KOPT-K1 (cell line): ENCODE measurements at regions not wholly inside any gene's neighbourhood (a gene's known extent, or its start where the extent isn't known, plus 50 kb on each side); places are given as distances from the start of the nearest gene placed in this dataset.

Experiments used
- H3K27ac ChIP-seq: fragments of 200-600 bp; sonication (generic); 2 replicates; pipeline ENCODE4 v1.5.1; 2016; ENCODE audit warnings: antibody characterized with exemption, mild to moderate bottlenecking, low read depth, low read length; ENCODE audit not compliant: poor library complexity, severe bottlenecking
- H3K36me3 ChIP-seq: fragments of 200-600 bp; sonication (generic); 2 replicates; pipeline ENCODE4 v1.5.1; 2017; ENCODE audit warnings: antibody characterized with exemption, mild to moderate bottlenecking, low read length, moderate library complexity; ENCODE audit not compliant: insufficient read depth
- H3K9me3 ChIP-seq: fragments of 200-600 bp; sonication (generic); 2 replicates; pipeline ENCODE4 v1.5.1; 2017; ENCODE audit warnings: antibody characterized with exemption, low read length, mild to moderate bottlenecking; ENCODE audit not compliant: insufficient read depth, poor library complexity, severe bottlenecking

DNA sequence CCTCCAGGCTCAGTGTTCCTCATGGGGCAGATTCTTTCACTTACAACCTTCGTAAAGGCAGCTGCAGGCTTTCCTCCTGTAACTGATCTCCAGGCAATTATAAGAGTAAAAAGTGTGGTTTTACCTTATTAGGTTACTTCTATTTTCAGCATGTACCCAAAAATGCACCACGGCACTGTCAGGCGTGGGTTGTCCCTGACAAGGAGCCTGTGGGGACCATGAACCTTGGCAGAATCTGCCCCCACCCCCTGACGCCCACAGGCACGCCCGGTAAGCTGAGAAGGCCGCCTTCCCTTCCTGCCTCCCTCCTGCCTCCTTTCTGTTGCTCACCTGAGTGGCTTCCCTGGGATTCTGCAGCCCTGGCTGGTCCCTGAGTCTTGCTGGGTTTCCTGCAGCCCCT, 1383.3 kb downstream of the TBC1D22A start:
- Histone ChIP-seq H3K27ac (no peak overlapping the region), H3K9me3 (peaks cover 10% of the 10 kb centered on the region), H3K36me3 (no peaks in the 10 kb centered on the region)

DNA sequence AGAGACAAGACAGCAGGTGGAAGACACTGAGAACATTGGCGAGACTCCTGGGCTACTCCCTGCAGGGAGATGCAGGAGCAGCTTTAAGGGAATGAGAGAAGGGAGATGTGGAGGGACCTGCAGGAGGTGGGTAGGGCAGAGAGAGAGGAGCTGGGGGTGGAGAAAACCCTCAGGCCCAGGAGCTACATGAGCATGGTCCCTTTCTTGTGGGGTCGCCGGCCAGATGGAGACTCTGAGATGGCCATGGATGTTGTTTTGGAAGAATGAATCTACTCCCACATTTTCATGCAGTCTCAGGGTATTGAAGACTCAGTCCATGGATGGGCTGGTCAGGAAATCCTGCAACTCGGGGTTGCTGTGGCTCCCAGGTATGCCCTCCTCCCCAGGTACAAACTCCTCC, 1381.9 kb downstream of the TBC1D22A start:
- H3K9me3 ChIP-seq = peaks cover 10% of the 10 kb centered on the region
- H3K36me3 ChIP-seq = no peaks in the 10 kb centered on the region

DNA sequence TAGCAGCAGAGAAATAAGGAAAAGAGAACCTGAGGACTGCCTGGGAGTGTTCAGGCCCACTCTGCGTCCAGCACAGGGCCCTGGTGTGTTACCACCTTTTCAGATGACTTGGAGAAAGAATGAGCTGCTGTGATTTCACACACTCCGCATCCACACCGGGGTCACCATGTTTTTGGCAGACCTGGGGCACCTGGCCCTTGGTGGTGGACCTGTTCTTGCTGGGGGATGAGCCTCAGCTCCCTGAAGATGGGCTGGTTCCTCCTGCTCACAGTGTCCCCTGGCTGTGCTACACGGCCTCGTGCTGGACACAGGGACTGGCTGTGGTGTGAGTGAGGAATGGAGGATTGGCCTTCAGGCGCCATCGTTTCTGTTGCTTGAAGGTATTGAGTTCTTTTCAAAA, 1381.4 kb downstream of the TBC1D22A start:
- Histone ChIP-seq H3K27ac (no peak overlapping the region), H3K36me3 (no peaks in the 10 kb centered on the region), H3K9me3 (peaks cover 10% of the 10 kb centered on the region)

More for the DNA sequence above, 1381.9 kb downstream of the TBC1D22A start:
- H3K27ac ChIP-seq = no peak overlapping the region

DNA sequence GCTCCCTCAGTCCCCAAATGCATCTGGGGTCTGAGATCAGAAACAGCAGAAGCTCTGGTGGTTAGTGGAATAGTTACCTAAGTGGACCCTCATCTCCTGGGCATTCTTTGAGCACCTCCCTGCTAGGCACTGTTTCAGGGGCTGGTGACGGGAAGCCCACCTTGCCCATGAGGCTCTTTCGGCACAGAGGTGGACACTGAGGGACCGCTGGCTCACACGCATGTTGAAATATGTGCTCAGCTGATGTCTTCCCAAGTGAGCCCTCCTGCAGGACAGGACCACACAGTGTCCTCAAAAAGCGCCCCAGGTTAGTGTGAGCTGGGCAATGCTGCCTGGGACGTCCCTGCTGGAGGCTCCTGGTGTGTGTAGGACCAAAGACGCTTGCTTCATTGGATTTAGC, 1379.9 kb downstream of the TBC1D22A start:
- H3K27ac ChIP-seq = no peak overlapping the region
- no peaks in the 10 kb centered on the region for H3K36me3 ChIP-seq
- H3K9me3 ChIP-seq = peaks cover 10% of the 10 kb centered on the region

DNA sequence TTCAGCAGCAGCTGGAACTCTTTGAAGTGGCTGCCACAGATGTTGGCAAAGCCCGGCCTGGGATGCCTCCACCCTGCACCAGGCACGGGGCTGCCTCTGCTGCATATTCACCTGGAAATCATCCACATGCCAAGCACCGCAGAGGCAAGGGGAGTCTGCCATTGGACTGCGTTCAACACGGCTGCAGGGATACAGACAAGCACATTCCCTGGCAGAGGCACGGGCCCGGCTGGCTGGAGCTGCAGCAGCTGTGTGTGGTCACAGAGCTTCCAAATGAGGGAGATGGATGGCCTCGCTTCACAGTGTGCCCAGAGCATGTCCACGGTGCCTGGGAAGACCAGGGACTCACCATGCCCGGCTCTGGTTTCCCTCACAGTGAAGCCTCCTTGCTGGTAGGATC, 1378.9 kb downstream of the TBC1D22A start:
- Histone ChIP-seq H3K9me3 (peaks cover 10% of the 10 kb centered on the region), H3K27ac (no peak overlapping the region), H3K36me3 (no peaks in the 10 kb centered on the region)

DNA sequence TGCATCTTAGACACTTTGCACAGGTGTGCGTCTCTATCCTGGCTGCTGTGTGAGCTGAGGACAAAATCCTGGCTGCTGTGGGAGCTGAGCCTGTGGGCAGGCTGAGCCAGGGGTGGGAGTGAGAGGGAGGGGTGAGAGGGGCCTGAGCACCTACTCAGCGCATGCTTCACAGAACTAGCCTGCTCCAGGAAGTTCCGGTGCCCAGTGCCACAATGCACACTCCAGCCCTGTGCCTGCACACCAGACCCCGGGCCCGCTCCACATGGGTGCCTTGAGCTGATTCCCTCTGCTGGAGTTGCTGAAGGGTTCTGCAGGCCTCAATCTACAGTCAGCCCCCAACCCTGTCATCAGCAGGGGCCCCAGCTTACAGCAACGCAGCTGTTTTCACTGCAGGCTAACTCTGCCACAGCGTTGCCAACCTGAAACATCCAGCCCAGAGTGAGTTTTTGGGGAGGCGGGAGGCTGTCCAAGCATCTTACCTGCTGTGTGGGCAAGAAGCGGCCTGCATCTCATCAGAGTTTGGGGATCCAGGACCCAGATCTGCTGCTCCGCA, 1377.9 kb downstream of the TBC1D22A start:
- Histone ChIP-seq H3K9me3 (peaks cover 10% of the 10 kb centered on the region), H3K27ac (no peak overlapping the region), H3K36me3 (no peaks in the 10 kb centered on the region)

DNA sequence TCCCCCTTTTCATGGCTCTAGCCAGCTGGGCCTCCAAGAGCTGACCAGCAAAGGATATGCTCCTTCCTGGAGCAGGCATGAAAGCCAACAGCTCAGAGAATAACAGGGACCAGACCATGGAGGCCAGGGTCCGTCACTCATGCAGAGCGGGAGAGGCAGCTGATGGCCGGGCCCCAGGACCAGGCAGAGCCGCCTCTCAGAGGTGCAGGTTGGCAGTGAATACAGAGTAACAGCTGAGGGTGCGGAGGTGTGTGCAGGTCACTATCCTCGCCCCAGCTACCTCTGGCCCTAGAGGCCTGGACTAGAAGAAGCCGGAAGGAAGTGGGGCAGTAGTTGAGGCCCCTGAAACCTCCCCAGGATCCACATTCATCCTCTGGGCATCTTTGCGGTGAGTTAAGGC, 1377.3 kb downstream of the TBC1D22A start:
- no peak overlapping the region for H3K27ac ChIP-seq
- peaks cover 10% of the 10 kb centered on the region for H3K9me3 ChIP-seq
- H3K36me3 ChIP-seq = no peaks in the 10 kb centered on the region

DNA sequence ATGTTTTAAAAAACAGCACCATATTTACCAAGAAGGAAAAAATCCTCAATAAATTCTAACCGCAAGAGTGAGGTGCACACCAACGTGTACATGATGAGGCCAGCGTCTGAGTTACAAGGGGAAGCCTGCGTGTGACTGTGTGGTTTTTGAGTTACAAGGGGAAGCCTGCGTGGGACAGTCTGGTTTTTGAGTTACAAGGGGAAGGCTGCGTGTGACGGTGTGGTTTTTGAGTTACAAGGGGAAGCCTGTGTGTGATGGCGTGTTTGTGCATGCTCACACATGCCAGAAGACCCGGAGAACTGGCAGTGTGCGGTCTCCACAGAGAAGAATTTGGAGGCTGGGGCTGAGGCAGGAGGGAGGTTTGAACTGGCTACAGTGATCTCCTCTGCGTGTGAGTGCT, 1376.4 kb downstream of the TBC1D22A start:
- H3K27ac ChIP-seq = no peak overlapping the region
- H3K9me3 ChIP-seq = peaks cover 14% of the 10 kb centered on the region
- no peaks in the 10 kb centered on the region for H3K36me3 ChIP-seq

DNA sequence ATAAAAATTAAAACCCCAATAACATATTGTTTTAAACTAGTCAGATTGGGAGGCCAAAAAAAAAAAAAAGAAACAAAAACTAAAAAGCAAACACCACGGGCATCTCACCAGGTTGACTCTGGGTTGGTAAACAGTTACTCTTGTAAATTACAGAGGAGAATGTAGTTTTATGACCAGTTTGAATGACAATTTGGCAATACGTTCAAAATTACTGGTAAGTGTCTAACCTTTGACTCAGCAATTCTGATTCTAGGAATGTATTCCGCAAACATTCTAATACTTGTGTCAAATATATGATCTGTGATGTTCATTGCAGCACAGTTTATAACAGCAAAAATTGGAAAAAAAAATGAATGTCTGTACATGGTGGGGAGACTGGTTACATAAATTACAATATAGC, 1376.0 kb downstream of the TBC1D22A start:
- no peak overlapping the region for H3K27ac ChIP-seq
- H3K36me3 ChIP-seq = no peaks in the 10 kb centered on the region
- peaks cover 11% of the 10 kb centered on the region for H3K9me3 ChIP-seq

DNA sequence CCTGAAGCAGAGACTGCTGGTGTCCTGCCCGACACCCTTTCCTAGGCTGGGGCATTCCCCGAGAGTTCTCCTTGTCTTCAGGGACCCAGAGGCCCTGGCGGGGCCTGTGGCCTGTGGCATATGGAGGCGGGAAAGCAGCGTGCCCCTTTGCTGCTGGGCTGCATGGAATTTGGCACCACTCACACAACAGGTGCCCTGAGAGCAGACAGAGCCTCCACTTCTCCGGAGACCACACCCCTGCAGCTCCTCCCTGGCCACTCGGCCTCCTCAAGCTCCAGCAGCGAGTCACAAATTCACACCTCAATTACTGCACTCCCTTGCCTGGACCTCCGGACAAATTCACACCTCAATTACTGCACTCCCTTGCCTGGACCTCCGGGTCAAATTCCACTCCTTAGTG, 1375.2 kb downstream of the TBC1D22A start:
- H3K36me3 ChIP-seq = no peaks in the 10 kb centered on the region
- H3K27ac ChIP-seq = no peak overlapping the region
- peaks cover 8% of the 10 kb centered on the region for H3K9me3 ChIP-seq

DNA sequence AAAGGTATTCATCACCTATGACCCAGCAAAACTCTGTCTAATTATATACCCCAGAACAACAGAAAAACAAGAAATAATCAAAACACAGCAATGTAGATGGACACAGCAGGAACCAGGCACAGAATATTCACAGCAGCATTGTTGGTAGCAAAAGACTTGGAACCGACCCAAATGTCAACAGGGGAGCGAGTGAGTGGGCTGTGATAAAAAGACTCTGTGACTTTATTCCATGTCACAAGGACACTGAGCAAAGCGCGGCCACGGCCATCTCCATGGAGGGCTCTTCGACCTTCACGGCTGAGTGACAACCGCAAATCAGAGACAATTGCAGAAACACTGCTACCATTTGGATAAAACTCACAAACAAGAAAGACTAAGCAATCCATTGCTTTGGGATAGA, 1373.1 kb downstream of the TBC1D22A start:
- H3K36me3 ChIP-seq = no peaks in the 10 kb centered on the region
- peaks cover 12% of the 10 kb centered on the region for H3K9me3 ChIP-seq
- H3K27ac ChIP-seq = no peak overlapping the region

DNA sequence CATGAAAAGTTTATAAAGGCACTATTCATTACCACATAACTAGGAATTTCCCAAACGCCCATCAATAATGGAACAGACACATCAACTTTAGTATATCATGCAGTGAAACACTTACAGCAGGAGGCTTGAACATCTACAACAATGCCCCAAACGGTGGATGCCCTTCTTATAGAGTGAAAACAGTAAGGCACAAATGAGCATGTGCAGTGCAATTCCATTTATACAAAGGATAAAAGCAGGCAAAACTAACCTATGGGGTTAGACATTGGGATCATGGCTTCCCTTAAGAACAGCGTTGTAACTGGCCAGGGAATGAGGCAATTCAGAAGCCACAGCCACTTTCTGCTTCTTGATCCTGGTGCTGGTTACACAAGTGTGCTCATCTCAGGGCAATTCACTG, 1363.0 kb downstream of the TBC1D22A start:
- Histone ChIP-seq H3K9me3 (peaks cover 11% of the 10 kb centered on the region), H3K36me3 (no peaks in the 10 kb centered on the region), H3K27ac (no peak overlapping the region)

DNA sequence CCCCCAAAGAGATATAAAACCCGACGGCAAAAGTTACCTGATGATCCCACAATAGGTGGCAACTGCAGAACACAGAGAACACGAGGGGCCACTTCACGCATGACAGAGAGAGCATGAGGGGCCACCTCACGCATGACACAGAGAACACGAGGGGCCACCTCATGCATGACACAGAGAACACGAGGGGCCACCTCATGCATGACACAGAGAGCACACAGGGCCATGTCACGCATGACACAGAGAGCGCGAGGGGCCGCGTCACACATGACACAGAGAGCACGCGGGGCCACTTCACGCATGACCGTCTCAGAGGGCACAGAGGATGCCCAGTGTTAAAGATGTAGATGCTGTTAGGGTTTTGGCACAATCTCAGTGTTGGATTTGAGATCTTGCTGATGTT, 1359.5 kb downstream of the TBC1D22A start:
- peaks cover 11% of the 10 kb centered on the region for H3K9me3 ChIP-seq
- H3K36me3 ChIP-seq = no peaks in the 10 kb centered on the region
- H3K27ac ChIP-seq = no peak overlapping the region

DNA sequence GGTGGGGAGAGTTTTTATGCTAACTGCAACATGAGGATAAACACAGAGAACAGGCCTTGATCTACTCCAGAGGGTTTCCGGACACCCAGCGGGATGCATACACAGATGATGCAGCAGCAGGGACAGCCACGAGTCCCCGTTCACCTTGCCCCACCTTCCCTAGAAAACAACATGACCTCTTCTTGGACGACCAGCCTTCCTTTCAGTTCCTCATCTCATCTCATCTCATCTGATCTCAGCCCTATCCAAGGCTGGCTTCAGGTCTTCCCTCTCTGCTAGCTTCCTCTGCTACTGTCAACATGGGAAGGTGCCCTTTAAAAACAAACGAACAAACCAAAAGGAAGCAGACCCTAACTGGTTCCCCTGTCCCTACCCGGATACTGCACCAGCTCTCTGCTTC, 1356.2 kb downstream of the TBC1D22A start:
- H3K36me3 ChIP-seq = no peaks in the 10 kb centered on the region
- peaks cover 10% of the 10 kb centered on the region for H3K9me3 ChIP-seq
- H3K27ac ChIP-seq = no peak overlapping the region

DNA sequence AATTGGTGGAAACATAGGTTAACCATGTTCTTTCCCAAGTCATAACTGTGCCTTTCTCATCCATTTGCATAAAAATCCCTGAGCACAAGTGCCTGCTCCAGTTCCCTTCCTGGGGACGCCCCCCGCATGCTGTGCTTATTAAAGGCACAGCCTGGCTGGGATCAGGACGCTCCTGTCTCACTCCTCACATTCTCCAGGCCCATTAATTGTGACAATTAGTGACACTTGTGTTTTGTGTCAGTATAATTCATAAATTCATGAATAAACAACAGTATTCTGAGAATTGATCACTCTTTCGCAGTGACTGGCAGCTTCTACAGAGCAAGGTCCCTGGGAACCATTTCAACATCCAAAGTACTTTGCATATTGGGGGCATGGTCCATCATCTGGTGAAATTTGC, 1354.4 kb downstream of the TBC1D22A start:
- H3K36me3 ChIP-seq = no peaks in the 10 kb centered on the region
- no peak overlapping the region for H3K27ac ChIP-seq
- peaks cover 17% of the 10 kb centered on the region for H3K9me3 ChIP-seq

DNA sequence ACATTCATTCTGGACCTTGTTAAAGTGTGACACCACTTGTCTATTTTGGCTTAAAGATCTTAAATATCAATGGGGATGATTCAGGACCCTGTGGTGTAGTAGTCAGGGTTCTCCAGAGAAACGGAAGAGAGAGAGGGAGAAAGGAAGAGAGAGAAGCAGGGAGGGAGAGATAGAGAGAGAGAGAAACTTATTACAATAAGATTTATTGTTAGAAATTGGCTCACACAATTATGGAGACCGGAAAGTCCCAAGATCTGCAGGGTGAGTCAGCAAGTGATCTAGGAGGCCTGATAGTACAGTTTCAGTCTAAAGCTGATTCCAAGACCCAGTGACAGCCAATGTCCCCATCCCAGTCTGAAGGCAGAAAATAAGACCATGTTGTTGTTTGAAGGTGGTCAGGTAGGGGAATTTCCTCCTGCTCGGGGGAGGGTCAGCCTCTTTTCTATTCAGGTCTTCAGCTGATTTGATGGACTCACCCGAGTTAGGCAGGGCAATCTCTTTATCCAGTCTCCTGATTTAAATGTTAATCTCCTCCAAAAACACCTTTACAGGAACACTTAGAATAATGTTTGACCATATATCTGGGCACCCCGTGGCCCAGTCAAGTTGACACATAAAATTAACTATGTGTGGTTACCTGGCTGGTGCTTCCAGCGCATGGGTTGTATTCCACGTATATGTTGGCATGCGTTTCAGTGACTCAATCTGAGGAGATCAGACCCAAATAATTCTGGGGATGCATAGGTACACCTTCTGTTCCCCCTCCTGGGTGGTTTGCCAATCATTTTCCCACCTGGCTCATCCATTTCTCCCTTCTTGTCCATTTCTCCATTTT, 1350.5 kb downstream of the TBC1D22A start:
- Histone ChIP-seq H3K27ac (no peak overlapping the region), H3K36me3 (no peaks in the 10 kb centered on the region), H3K9me3 (peaks cover 31% of the 10 kb centered on the region)
